A673 (cell line): ENCODE measurements at regions not wholly inside any gene's neighbourhood (a gene's known extent, or its start where the extent isn't known, plus 50 kb on each side); places are given as distances from the start of the nearest gene placed in this dataset.

Experiments used
- BruUV-seq: library from RNA; stranded (reverse); fragments of 400-500 nt; replicated peaks from 2 replicates; lab custom pipeline; 2021; lab: Mats Ljungman, UMichigan
- CTCF ChIA-PET: fragments of 300-600 bp; sonication (Branson Sonifier 250); formaldehyde crosslinking; loops from one replicate; lab custom pipeline; 2022; ENCODE audit warnings: antibody characterized with exemption; lab: Charles Lee
- POLR2A ChIA-PET: fragments of 300-600 bp; sonication (Branson Sonifier 250); formaldehyde crosslinking; loops from one replicate; lab custom pipeline; 2022; ENCODE audit warnings: antibody characterized with exemption; ENCODE audit not compliant: low non-redundant PET; lab: Charles Lee
- DNase-seq: peaks from one replicate; pipeline ENCODE4 v3.0.0-alpha.2; 2015; ENCODE audit warnings: low spot score
- H3K27ac ChIP-seq: fragments of 200-600 bp; sonication (generic); 2 replicates; pipeline ENCODE4 v1.5.1; 2016; ENCODE audit warnings: mixed run types, low read depth, mild to moderate bottlenecking, mixed read lengths, antibody characterized with exemption, low read length; ENCODE audit not compliant: poor library complexity, severe bottlenecking
- H3K27me3 ChIP-seq: fragments of 200-600 bp; sonication (generic); replicated peaks from 2 replicates; pipeline ENCODE4 v1.6.1; 2017; ENCODE audit warnings: mixed run types, low read depth, mild to moderate bottlenecking, mixed read lengths, antibody characterized with exemption, low read length; ENCODE audit not compliant: insufficient read depth, poor library complexity
- H3K36me3 ChIP-seq: fragments of 200-600 bp; sonication (generic); 2 replicates; pipeline ENCODE4 v1.6.1; 2016; ENCODE audit warnings: mixed run types, mild to moderate bottlenecking, mixed read lengths, antibody characterized with exemption, low read length; ENCODE audit not compliant: insufficient read depth, poor library complexity, severe bottlenecking
- H3K4me1 ChIP-seq: fragments of 200-600 bp; sonication (generic); 2 replicates; pipeline ENCODE4 v1.6.1; 2017; ENCODE audit warnings: mixed run types, mild to moderate bottlenecking, mixed read lengths, antibody characterized with exemption, low read length; ENCODE audit not compliant: insufficient read depth, poor library complexity, severe bottlenecking
- H3K4me3 ChIP-seq: fragments of 200-600 bp; sonication (generic); 2 replicates; pipeline ENCODE4 v1.5.1; 2016; ENCODE audit warnings: low read depth, mixed run types, mild to moderate bottlenecking, mixed read lengths, low read length; ENCODE audit not compliant: poor library complexity, severe bottlenecking
- H3K9me3 ChIP-seq: fragments of 200-600 bp; sonication (generic); 2 replicates; pipeline ENCODE4 v1.6.1; 2016; ENCODE audit warnings: mixed run types, low read depth, mild to moderate bottlenecking, mixed read lengths, antibody characterized with exemption, low read length; ENCODE audit not compliant: poor library complexity, severe bottlenecking
- EZH2 ChIP-seq: fragments of 200-600 bp; sonication (generic); IDR thresholded peaks from 2 replicates; pipeline ENCODE4 v1.6.1; 2017; ENCODE audit warnings: borderline replicate concordance, low read depth, mild to moderate bottlenecking, mixed read lengths, antibody characterized with exemption, low read length; ENCODE audit not compliant: poor library complexity, severe bottlenecking
- intact Hi-C: fragments of 100-400 bp; cut with micrococcal nuclease; formaldehyde crosslinking; loops from one replicate; pipeline ENCODE4 v1.10.0; 2022; ENCODE audit not compliant: unreplicated experiment
- TF ChIP-seq, protein P1 (sequence below): fragments of 300-800, 200-600 bp; sonication (generic); conservative IDR thresholded peaks from 2 replicates; pipeline ENCODE4 v1.5.1; 2017; ENCODE audit warnings: low read depth, mild to moderate bottlenecking, antibody characterized with exemption, low read length, moderate library complexity, mixed read lengths

DNA sequence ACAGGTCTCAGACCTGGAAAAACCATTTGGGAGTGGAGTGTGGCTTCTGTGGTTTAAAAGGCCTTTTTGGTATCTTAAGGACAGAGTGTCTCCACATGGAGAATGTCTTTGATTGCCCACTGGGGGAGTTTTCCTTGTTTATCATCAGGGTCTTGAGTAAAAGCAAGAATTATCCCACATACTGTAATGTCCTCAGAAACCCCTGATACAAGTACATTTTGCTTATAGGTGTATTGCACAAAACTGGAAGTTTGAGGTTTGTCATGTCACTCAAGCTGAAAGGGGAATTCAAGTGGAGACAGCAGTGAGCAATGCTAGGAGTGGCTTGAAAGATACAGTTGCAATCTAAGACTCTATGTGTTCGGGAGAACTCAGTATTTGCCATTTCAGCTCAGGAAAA is 62.7 kb upstream of the GRAMD2B start:
- ChIA-PET POLR2A (no interaction called here), CTCF (no interaction called here)
- Histone ChIP-seq H3K4me1 (no peaks in the 10 kb centered on the region), H3K36me3 (no peaks in the 10 kb centered on the region), H3K27me3 (no peaks in the 10 kb centered on the region), H3K9me3 (no peaks in the 10 kb centered on the region), H3K27ac (no peak overlapping the region), H3K4me3 (no peak overlapping the region)
- TF ChIP-seq, protein P1, sequence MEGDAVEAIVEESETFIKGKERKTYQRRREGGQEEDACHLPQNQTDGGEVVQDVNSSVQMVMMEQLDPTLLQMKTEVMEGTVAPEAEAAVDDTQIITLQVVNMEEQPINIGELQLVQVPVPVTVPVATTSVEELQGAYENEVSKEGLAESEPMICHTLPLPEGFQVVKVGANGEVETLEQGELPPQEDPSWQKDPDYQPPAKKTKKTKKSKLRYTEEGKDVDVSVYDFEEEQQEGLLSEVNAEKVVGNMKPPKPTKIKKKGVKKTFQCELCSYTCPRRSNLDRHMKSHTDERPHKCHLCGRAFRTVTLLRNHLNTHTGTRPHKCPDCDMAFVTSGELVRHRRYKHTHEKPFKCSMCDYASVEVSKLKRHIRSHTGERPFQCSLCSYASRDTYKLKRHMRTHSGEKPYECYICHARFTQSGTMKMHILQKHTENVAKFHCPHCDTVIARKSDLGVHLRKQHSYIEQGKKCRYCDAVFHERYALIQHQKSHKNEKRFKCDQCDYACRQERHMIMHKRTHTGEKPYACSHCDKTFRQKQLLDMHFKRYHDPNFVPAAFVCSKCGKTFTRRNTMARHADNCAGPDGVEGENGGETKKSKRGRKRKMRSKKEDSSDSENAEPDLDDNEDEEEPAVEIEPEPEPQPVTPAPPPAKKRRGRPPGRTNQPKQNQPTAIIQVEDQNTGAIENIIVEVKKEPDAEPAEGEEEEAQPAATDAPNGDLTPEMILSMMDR = no peak
- no peak for TF ChIP-seq EZH2
- DNase-seq = no peak
- intact Hi-C loops = no loop called here
- no TSS peak for BruUV-seq

DNA sequence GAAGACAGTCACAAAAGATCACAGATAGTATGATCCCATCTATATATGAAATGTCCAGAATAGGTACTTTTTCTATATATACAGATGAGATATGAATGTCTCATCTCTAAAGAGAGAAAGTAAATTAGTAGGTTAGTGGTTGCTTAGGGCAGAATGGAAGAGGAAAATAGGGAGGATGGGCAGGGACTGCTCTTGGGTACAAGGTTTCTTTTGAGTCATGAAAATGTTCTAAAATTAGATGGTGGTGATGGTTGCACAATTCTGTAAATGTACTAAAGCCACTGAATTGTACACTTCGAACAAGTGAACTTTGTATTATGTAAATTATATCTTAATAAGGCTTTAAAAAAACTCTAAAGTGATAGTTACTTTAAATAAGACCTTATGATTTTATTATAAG is 59.6 kb upstream of the GRAMD2B start:
- TF ChIP-seq, protein P1 = no peak
- TF ChIP-seq EZH2 = no peak
- no TSS peak for BruUV-seq
- ChIA-PET CTCF (no interaction called here), POLR2A (no interaction called here)
- Histone ChIP-seq H3K27me3 (no peaks in the 10 kb centered on the region), H3K27ac (no peak overlapping the region), H3K36me3 (no peaks in the 10 kb centered on the region), H3K4me3 (no peak overlapping the region), H3K9me3 (no peaks in the 10 kb centered on the region), H3K4me1 (no peaks in the 10 kb centered on the region)
- no peak for DNase-seq
- intact Hi-C loops = no loop called here

DNA sequence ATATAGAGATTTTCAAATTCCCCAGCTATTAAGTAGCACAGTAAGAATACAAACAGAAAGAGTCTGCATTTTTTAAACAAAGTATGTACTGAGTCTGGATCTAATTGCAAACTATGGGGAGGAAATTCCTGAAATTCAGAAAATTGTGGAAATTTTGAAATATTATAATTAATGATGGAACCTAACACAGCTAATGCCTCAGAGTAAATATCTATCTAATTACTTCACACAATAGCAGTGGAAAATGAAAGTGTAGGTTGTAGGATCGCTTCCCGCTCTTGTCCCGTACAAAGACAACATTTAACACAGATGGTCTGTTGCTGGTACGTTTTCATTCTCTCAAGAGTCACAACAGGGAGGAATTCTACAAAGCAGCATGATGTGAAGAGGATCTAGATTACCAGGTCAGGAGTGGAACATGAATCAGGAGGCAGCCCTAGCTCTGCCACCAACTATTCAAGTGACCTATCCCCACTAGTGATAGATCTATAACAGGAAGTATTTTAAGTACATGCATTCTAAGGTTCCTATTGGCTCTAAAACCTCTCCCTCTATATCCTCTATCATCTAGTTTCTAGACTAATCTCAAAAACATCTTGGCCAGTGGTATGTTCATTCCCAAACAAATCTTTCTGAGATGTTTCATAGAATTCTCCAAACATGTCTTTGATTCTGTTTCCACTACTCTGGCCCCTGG is 58.9 kb upstream of the GRAMD2B start:
- TF ChIP-seq, protein P1 = no peak
- TF ChIP-seq EZH2 = no peak
- Histone ChIP-seq H3K4me1 (no peaks in the 10 kb centered on the region), H3K4me3 (no peak overlapping the region), H3K9me3 (no peaks in the 10 kb centered on the region), H3K36me3 (no peaks in the 10 kb centered on the region), H3K27ac (no peak overlapping the region), H3K27me3 (no peaks in the 10 kb centered on the region)
- POLR2A ChIA-PET = no interaction called here
- BruUV-seq = no TSS peak
- DNase-seq = no peak
- intact Hi-C loops = no loop called here
- CTCF ChIA-PET = no interaction called here
